HG02610 (cell line): ENCODE measurements at regions not wholly inside any gene's neighbourhood (a gene's known extent, or its start where the extent isn't known, plus 50 kb on each side); places are given as distances from the start of the nearest gene placed in this dataset.

Source experiments
- ATAC-seq: cut with Tn5 transposase; IDR thresholded peaks from one replicate; pipeline ENCODE4 v1.9.1; 2021; ENCODE audit warnings: mild to moderate bottlenecking, moderate library complexity; ENCODE audit not compliant: unreplicated experiment

GRCh38 chr13:22082437-22083100 is 411.7 kb downstream of the FGF9 start:
- ATAC-seq, result no peak

GRCh38 chr13:22085001-22085400 is 414.1 kb downstream of the FGF9 start:
- ATAC-seq, result no peak

- no peak for ATAC-seq
Measured at GRCh38 chr13:22086597-22087330, 415.9 kb downstream of the FGF9 start.

GRCh38 chr13:22090106-22090505 is 419.2 kb downstream of the FGF9 start:
- no peak for ATAC-seq

GRCh38 chr13:22091222-22091970 is 420.5 kb downstream of the FGF9 start:
- ATAC-seq, result no peak

- ATAC-seq, result no peak
Measured at GRCh38 chr13:22091971-22092300, 421.1 kb downstream of the FGF9 start.

GRCh38 chr13:22092791-22093560 is 422.1 kb downstream of the FGF9 start:
- no peak for ATAC-seq

- ATAC-seq, result no peak
Measured at GRCh38 chr13:22095794-22096193, 424.9 kb downstream of the FGF9 start.

- ATAC-seq, result no peak
Measured at GRCh38 chr13:22099585-22099984, 428.7 kb downstream of the FGF9 start.

GRCh38 chr13:22102271-22102670 is 431.4 kb downstream of the FGF9 start:
- ATAC-seq, result no peak

- no peak for ATAC-seq
Measured at GRCh38 chr13:22103046-22104027, 432.5 kb downstream of the FGF9 start.

GRCh38 chr13:22106058-22106457 is 435.2 kb downstream of the FGF9 start:
- no peak for ATAC-seq

GRCh38 chr13:22107549-22107948 is 436.7 kb downstream of the FGF9 start:
- ATAC-seq, result no peak

GRCh38 chr13:22108283-22108942 is 437.5 kb downstream of the FGF9 start:
- no peak for ATAC-seq

- ATAC-seq, result no peak
Measured at GRCh38 chr13:22108979-22109378, 438.1 kb downstream of the FGF9 start.

GRCh38 chr13:22110368-22110767 is 439.5 kb downstream of the FGF9 start:
- no peak for ATAC-seq

- no peak for ATAC-seq
Measured at GRCh38 chr13:22111152-22111783, 440.4 kb downstream of the FGF9 start.

- no peak for ATAC-seq
Measured at GRCh38 chr13:22111961-22112360, 441.1 kb downstream of the FGF9 start.
